ENCODE measurements at regions not wholly inside any gene's neighbourhood (a gene's known extent, or its start where the extent isn't known, plus 50 kb on each side); places are given as distances from the start of the nearest gene placed in this dataset.

DNA sequence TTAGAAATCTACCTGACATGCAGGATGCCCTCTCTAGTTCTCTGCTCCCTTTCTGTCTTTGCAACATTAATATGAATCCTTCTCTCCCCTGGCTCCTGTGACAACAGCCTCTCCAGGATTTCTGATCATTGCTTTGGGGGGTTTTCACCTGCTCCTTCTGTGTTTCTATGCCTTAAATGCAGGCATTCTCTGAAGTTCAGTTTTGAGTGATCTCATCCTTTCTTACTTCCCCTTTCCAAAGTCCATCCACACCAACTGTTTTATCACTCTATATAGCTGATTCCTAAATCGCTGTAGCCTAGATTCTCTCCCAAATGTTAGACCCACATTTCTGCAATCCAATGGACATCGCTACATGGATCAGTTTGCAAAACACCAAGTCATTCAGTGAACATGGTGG lies 330.7 kb upstream of the NCAM1 start:
- TF ChIP-seq, protein P1, sequence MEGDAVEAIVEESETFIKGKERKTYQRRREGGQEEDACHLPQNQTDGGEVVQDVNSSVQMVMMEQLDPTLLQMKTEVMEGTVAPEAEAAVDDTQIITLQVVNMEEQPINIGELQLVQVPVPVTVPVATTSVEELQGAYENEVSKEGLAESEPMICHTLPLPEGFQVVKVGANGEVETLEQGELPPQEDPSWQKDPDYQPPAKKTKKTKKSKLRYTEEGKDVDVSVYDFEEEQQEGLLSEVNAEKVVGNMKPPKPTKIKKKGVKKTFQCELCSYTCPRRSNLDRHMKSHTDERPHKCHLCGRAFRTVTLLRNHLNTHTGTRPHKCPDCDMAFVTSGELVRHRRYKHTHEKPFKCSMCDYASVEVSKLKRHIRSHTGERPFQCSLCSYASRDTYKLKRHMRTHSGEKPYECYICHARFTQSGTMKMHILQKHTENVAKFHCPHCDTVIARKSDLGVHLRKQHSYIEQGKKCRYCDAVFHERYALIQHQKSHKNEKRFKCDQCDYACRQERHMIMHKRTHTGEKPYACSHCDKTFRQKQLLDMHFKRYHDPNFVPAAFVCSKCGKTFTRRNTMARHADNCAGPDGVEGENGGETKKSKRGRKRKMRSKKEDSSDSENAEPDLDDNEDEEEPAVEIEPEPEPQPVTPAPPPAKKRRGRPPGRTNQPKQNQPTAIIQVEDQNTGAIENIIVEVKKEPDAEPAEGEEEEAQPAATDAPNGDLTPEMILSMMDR (IDR thresholded peaks at IDR 0.05) = no peak
- TF ChIP-seq POLR2A (IDR thresholded peaks at IDR 0.05) (no peak), EP300 (IDR thresholded peaks at IDR 0.05) (no peak)

All from ovary (tissue), 3 donors.